Psoas muscle (tissue), 7 donors: ENCODE measurements at regions not wholly inside any gene's neighbourhood (a gene's known extent, or its start where the extent isn't known, plus 50 kb on each side); places are given as distances from the start of the nearest gene placed in this dataset.

Experiments used
- ATAC-seq, 4 donors: fragments of 200-7000 bp; cut with Tn5 transposase; one replicate each; pipeline ENCODE4 v1.9.1; 2020; ENCODE audit warnings: moderate library complexity in 3 of 4, mild to moderate bottlenecking in 2 of 4
- DNase-seq, 2 donors: peaks; one replicate each; pipeline ENCODE4 v3.0.0-alpha.2; 2020
- H3K27ac ChIP-seq: fragments of 200-600 bp; one replicate; pipeline ENCODE4 v1.8.0; 2022
- H3K27me3 ChIP-seq, 3 donors: fragments of 200-600 bp in 1 of 3; one replicate each; pipeline versions ENCODE4 v1.6.1 to v1.8.0; 2013 to 2022; ENCODE audit warnings: low read length in 2 of 3, mild to moderate bottlenecking in 2 of 3, moderate library complexity in 1 of 3; ENCODE audit not compliant: insufficient read depth in 3 of 3
- H3K36me3 ChIP-seq, 2 donors: fragments of 200-600 bp in 1 of 2; one replicate each; pipeline versions ENCODE4 v1.6.1 to v1.8.0; 2013 to 2022; ENCODE audit warnings: low read depth in 1 of 2, mild to moderate bottlenecking in 1 of 2, moderate library complexity in 1 of 2; ENCODE audit not compliant: insufficient read depth in 1 of 2
- H3K4me1 ChIP-seq: fragments of 200-600 bp; one replicate; pipeline ENCODE4 v1.8.0; 2022
- H3K4me3 ChIP-seq: fragments of 200-600 bp; one replicate; pipeline ENCODE4 v1.8.0; 2022; ENCODE audit warnings: mild to moderate bottlenecking
- H3K9me3 ChIP-seq: fragments of 200-600 bp; one replicate; pipeline ENCODE4 v1.8.0; 2022
- WGBS, 3 donors: extraction: QIAGEN DNeasy Blood & Tissue Kit; methylation state at CpG; one replicate each; pipeline versions ENCODE4 v1.1.6 to v1.1.7; 2013; 5-methylcytosine and 5-hydroxymethylcytosine counted together
- intact Hi-C, 2 donors: fragments of 100-400 bp; cut with DNase I; formaldehyde crosslinking; loops; one replicate each; pipeline versions ENCODE4 v1.11.0 to v1.14.2; 2022
- TF ChIP-seq, protein P1 (sequence below): fragments of 200-600 bp; IDR thresholded peaks from one replicate; pipeline ENCODE4 v1.8.0; 2022; ENCODE audit warnings: antibody characterized with exemption
- donor health status: healthy with polysubstance abuse.
- donor health status: DM: no; HTN: no; CAD: no; lungs with moderate emphysema.
- donor health status: Bipolar disorder and iron deficiency.
- donor health status: healthy.
- donor health status: DM: yes; HTN: yes; CAD: no.
- donor health status: DM: no; HTN: no; CAD: no.
- donor health status: DM: yes; HTN: yes; CAD: no.

DNA sequence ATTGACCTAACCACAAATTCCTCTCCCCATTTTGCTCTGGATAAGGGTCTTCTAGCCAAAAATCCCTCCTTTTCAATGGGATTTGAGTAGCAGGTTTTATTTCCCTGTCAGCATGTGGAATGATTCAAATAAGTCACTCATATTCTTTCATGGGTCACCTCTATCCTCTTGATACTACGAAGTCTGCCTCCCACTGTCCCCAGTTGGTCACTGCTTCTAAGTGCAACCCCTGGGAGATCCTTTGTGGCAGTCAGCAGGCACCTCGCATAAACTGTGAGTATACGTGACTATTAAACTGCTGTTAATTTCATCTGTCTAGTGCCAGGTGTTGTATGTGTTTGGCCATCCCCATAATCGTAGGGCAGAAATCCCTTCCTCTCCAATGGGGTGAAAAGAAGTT, 1667.9 kb upstream of the PCDH7 start:
- 67 to 77% (median 73%) methylated on average over 4 of the region's 4 CpGs for WGBS, 3 donors
- Histone ChIP-seq H3K9me3 (no peaks in the 10 kb centered on the region), H3K36me3 (no peaks in the 10 kb centered on the region), H3K4me1 (no peaks in the 10 kb centered on the region), H3K27me3 (no peaks in the 10 kb centered on the region), H3K27ac (no peak overlapping the region), H3K4me3 (no peak overlapping the region)
- ATAC-seq (no peak), DNase-seq (no peak)
- TF ChIP-seq, protein P1, sequence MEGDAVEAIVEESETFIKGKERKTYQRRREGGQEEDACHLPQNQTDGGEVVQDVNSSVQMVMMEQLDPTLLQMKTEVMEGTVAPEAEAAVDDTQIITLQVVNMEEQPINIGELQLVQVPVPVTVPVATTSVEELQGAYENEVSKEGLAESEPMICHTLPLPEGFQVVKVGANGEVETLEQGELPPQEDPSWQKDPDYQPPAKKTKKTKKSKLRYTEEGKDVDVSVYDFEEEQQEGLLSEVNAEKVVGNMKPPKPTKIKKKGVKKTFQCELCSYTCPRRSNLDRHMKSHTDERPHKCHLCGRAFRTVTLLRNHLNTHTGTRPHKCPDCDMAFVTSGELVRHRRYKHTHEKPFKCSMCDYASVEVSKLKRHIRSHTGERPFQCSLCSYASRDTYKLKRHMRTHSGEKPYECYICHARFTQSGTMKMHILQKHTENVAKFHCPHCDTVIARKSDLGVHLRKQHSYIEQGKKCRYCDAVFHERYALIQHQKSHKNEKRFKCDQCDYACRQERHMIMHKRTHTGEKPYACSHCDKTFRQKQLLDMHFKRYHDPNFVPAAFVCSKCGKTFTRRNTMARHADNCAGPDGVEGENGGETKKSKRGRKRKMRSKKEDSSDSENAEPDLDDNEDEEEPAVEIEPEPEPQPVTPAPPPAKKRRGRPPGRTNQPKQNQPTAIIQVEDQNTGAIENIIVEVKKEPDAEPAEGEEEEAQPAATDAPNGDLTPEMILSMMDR = no peak
- intact Hi-C loops = no loop called here

DNA sequence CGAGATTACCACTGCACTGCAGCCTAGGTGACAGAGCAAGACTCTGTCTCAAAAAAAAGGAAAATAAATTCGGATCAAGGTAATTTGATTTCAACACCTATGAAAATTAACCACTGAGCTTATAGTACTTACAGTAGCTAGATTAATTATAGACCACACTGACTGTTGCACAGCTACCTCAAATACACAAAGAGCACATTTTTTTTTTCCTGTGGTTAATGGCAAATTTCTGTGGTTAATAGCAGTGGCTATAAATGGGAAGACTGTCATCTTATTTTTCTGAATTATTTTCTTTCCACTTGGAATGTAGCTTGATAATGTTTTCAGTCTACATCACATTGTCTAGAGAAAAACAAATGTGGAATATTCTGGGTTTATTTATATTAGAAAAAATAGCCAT, 1661.6 kb upstream of the PCDH7 start:
- no peak overlapping the region for H3K4me3 ChIP-seq
- H3K27me3 ChIP-seq = no peaks in the 10 kb centered on the region
- ATAC-seq = no peak
- 71 to 90% (median 73%) methylated on average over 2 of the region's 2 CpGs for WGBS, 3 donors
- no peaks in the 10 kb centered on the region for H3K9me3 ChIP-seq
- H3K36me3 ChIP-seq = no peaks in the 10 kb centered on the region
- TF ChIP-seq, protein P1 = no peak
- intact Hi-C loops = no loop called here
- H3K27ac ChIP-seq = no peak overlapping the region
- DNase-seq = no peak
- H3K4me1 ChIP-seq = no peaks in the 10 kb centered on the region

DNA sequence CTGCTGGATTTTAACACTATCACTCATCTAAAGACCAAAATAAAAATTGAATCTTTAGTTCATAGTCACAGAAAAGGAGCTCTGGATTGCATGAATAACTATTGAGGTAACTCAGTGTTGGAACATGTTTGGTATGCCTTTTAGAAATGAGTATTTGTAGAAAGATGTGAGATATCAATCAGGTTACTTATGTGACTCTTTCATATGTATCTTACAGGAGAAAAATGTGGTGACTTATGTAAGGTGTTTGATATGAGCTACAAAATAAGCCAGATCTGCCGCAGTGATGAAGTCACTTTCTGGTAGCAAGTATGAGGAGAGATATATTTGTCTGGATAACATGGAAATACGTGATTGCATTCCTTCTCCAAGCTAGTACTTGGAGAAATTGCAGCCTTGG, 1653.3 kb upstream of the PCDH7 start:
- DNase-seq (no peak), ATAC-seq (no peak)
- Histone ChIP-seq H3K27me3 (no peaks in the 10 kb centered on the region), H3K4me1 (no peaks in the 10 kb centered on the region), H3K4me3 (no peak overlapping the region), H3K27ac (no peak overlapping the region), H3K9me3 (peaks cover 4% of the 10 kb centered on the region), H3K36me3 (no peaks in the 10 kb centered on the region)
- intact Hi-C loops = no loop called here
- TF ChIP-seq, protein P1 = no peak
- WGBS, 3 donors = 72 to 77% (median 73%) methylated on average over 2 of the region's 2 CpGs

DNA sequence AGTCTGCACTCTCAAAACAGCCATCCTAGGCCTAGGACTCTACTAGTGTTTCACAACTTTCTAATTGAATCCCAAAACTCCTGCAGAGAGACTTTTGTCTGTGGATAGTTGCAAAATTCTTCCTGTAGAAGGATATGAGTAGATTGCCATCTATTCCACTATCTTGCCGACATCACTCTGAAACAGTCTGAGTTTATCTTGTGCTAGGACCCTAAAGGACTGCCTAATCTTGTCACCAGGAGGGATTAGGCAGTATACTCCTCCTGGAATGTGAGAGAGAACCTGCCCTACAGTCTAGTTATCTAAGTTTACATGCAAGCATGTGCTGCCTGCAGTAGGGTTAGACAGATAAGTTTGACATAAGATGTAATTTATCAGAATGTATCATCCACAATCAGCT, 1646.6 kb upstream of the PCDH7 start:
- H3K4me3 ChIP-seq = no peak overlapping the region
- DNase-seq = no peak
- intact Hi-C loops = no loop called here
- no peaks in the 10 kb centered on the region for H3K36me3 ChIP-seq
- TF ChIP-seq, protein P1 = no peak
- WGBS, 3 donors = 76 to 92% (median 85%) methylated on average over 1 of the region's 1 CpG
- no peak overlapping the region for H3K27ac ChIP-seq
- H3K4me1 ChIP-seq = no peaks in the 10 kb centered on the region
- ATAC-seq = no peak
- peaks cover 4% of the 10 kb centered on the region for H3K9me3 ChIP-seq
- peaks cover 0 to 2% (median 0%) of the 10 kb centered on the region in 3 donors for H3K27me3 ChIP-seq

DNA sequence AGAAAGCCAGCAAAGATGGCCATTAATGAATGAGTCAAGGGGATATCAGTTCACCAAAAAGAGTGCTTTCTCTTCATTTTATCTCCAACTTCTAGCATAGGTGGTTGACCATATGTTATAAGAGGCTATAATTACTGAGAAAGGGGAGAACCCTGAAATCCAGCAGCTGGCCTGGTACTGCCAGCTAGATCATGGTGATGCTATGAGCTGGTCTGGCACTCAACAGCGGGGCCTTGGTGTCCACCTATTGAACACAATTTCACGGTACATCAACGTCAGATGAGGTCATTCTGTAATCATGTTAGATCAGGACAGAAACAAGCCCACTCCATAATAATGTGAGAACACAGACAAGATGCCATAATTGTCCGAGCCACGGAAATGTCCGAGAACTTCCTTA, 1644.8 kb upstream of the PCDH7 start:
- no peak for ATAC-seq
- no peak overlapping the region for H3K27ac ChIP-seq
- TF ChIP-seq, protein P1 = no peak
- no peaks in the 10 kb centered on the region for H3K36me3 ChIP-seq
- intact Hi-C loops = no loop called here
- no peak overlapping the region for H3K4me3 ChIP-seq
- no peaks in the 10 kb centered on the region for H3K4me1 ChIP-seq
- no peak for DNase-seq
- H3K27me3 ChIP-seq = peaks cover 0 to 2% (median 0%) of the 10 kb centered on the region in 3 donors
- H3K9me3 ChIP-seq = peaks cover 4% of the 10 kb centered on the region
- 70 to 85% (median 75%) methylated on average over 6 of the region's 6 CpGs for WGBS, 3 donors
